CD4-positive, alpha-beta T cell treated with Interleukin-17A for 4 hours (primary cell): ENCODE measurements at regions not wholly inside any gene's neighbourhood (a gene's known extent, or its start where the extent isn't known, plus 50 kb on each side); places are given as distances from the start of the nearest gene placed in this dataset.

ENCODE experiments used
- DNase-seq: peaks from one replicate; pipeline ENCODE4 v3.0.0-alpha.2; 2020; ENCODE audit warnings: mixed read lengths

DNA sequence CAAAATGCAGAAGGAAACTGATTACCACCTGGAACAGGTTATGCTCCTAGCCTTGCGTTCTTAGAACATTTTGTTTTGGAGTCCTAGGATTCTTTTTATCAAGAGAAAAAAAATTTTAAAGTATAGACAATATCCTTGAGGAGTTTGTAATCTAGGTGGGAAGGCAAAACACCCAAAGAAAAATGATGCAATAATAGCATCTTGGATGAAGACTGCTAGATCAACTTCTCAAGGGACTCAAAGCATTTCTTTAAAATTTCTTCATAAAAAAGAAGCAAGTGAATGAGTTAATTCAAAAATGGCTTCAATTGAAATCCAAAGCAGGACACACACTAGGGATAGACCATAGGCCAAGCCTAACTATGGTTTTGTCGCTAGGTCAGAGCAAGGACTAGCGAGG, 515.8 kb upstream of the ZFHX3 start:
- DNase-seq, result no peak

DNA sequence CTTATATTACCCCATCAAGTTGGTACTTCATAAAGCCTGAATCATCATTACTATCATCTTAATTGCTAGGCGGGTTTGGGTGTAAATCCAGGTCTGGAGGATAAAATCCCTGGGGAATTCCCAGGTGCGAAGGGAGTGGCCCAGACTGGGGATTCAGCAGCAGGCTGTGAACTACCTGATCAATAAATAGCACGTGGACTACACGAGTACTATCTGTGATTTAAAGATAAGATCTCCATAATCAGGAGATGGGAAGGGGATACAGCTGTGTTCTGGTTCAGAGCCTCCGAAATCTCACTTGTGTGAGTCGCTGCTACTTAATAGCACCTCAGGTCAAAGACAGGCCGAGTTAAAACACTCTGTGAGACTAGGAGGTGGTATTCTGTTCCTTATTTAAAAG, 512.6 kb upstream of the ZFHX3 start:
- no peak for DNase-seq

DNA sequence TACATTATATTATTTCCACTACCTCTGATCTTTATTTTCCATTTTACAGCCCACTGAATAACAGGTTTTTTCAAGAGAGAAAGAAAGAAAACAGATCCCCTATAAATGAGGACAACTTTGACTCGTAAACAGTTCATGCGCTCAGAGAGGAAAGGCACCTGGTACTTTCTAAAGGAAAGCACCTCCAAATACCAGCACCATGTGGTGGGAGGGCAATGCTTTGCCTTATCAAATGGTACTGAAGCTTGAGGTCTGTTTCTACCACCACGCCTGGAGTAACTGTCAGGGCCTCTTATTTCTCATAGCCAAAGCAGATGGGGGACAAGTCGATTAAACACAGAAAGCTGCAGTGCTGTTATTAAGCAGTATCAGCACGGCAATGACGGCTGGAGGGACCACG, 510.3 kb upstream of the ZFHX3 start:
- DNase-seq, result no peak

DNA sequence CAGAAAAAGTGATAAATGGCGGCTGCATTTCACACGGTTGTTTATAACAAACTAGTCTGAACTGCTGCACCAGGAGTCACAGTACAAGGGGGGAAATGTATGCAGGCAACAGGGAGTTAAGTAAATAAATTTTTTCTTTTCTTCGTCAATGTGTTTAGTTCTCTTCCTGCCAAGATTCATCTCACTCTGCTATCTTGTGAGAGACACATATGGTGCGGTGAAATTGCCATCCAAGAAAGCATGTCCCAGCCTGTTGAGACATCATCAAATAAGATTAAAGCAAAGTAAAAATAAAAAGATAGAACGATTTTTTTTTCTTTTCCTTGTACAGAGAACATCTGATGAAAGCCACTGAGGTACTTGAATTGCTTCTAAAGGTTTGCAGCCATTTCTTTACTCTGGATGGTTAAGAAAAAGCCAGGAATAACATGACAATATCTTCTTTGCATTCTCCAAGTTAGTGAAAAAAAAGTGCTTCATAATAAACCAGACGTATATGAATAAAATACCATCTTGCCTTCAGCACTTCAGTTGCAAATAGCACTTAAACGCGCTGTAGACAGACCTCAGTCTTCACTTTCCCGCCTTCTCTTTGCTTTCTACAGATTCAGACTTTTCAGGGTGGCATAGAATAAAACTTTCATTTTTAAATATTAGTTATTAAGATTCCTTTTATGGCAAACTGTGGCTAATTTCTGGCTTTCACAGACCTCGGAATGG, 506.2 kb upstream of the ZFHX3 start:
- no peak for DNase-seq

DNA sequence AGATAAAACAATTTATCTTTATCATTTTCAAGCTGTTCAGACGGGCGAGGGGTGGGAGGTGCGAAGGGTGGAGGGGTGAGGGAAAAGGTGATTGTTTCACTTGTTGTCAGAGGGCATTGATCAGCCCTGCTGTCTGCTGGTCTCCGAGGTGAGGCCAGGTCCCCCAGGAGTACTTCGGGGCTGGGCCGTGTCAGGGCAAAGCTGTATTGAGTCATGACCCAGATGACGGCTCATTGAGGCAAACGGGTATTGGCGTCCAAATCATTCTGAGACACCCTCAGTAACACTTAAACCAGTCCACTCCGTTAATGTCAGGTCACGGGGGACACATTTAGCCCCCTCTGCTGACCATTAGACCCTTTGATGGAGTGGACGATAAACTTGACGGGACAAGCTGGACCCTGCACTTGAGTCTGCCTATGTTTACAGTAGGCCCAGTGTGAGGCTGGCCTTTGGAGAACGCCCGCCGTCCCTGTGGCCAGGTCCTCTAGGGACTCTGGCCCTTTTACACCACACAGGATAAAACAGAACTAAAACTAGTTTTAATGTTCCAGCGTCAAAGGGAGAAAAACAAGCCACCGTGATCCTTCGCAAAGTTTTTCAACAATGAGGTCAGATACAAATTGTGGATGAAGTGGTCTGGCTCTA, 502.2 kb upstream of the ZFHX3 start:
- DNase-seq, result no peak

DNA sequence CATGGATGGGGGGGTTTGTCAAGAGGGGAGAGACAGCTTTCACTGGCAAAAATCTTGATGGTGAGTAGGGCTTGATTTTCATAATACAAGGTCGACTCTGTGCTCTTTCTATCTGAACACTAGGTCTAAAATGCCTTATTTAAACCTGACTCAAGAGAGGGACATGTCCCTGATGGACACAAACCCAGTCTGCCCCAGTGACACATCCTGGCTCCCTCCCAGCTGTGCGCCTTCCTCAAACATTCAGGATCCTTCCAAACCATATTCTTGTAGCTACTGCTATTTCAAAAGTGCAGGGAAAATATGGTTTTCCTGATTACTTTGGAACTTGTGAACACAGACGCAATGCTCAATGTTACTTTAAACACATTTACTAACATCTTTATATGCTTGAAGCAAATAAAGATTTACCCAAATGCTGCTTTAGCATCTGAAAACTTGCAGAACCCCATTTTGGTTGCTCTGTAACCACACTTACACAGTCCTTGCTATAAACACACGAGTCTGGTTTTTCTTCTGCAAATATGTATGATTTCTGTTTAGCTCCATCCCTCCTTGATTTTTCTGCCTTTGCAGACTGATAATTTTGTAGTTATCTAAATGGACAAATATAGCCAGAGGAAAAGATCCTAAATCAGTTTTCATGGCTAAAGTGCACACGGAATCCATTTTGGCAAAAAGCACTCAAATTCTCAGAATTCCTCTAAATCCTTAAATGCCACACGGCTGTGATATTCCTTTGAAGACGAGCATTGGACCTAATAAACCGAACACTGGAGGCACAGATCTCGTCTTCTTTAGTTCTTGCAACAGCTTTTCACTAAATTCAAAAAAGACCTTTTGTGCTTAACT, 499.9 kb upstream of the ZFHX3 start:
- DNase-seq, result no peak

DNA sequence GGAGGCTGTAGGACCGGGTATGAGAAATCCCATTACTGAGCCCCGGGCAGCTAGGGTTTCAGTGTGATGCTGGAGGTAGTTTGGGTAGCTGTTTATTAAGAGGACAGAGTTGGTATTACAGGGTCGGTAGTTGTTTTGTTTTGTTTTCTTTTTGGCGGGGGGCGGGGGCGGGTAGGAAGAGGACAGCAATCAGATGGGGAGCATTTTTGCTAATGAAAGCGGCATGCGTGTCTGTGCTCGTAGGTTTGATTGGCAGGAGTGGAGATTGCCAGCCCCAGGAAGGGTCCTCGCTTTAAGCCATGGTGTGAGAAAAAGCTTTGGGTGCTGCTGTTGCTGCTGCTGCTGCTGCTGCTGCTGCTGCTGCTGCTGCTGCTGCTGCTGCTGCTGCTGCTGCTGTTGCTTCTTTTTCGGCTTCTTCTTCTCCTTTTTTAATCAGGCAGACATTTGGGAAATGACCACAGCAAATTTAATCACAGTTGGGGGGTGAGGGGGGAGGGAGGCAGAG, 498.5 kb upstream of the ZFHX3 start:
- no peak for DNase-seq

DNA sequence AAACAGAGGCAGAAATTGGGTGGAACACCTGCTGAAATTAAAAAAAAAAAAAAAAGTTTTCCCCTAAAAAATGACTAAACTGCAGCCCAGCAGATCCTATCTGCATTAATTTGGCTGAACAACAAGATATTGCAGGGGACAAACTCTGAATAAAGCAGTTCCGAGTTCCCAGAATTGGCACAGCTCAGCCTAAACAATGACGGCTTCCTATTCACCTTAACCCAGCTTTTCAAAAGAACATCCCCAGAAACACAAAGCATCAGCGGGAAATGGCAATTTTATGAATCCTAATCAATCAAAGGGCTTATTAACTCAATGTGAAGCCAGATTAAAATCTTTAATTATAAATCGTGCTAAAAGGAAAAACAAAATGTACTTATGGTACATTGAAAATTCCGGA, 497.8 kb upstream of the ZFHX3 start:
- DNase-seq, result no peak

DNA sequence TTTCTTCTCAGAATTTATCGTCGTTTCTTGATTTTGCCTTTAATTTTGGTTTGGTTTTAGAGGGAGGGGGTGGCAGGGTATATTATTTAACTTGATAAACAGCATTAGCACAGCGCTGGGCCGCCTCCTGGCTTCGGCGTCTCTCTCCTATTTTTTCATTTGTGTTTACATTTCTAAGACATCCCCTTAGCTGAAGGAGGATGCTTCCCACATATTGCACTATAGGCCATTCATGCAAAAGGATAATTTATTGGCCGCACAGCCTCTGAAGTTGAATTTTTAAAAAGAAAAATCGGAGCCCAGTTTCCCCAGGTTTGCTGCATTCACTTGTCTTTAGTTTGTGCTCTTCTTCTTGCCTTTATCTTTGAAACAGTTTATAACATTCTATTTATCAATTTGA, 497.4 kb upstream of the ZFHX3 start:
- no peak for DNase-seq

DNA sequence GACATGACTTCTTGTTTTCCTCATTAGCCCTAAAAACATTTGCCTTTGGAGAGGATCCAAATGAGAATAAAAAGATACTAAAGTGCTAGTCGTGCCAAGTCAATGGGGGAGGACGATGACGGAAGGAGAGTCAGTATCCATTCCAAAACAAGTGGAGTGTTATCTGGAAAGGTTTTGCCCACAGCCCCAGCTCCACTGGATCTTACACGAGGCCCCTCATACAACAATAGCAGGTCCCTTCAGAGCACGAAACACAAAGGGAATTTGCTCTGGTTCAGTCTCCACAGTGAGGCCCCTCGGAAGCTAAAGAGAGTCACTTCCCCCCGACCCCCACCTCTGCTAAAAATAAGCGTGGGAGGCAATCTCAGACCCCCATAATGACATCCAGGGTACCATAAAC, 496.9 kb upstream of the ZFHX3 start:
- no peak for DNase-seq

DNA sequence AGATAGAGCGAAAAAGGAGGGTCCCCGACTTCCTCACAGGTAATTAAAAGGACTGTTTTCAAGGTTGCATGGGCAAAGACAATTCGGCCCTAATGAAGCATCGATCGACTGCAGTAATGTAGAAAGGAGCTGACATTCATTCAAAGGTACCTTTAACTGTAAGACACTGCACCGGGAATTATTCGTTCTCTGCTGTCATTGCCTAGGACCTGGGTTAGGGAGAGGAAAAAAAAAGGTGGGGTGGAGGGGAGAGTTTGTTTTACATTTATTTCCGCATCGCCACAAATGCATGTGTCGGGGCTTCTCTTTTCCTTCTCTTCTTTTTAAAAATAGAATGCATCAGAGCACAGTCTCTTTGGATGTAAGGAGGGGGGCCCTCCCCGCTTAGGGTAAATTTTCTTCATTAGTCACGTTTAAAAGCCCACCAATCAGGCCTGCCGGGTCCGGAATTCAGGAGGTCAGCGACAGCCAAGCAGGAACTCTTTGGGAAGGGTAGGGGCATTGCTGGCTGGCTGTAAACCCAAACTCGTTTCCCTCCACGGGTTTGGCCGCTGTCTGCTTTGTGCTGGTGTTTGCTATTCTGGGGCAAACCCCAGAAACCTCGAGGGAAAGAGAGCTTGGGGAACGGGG, 496.2 kb upstream of the ZFHX3 start:
- no peak for DNase-seq

DNA sequence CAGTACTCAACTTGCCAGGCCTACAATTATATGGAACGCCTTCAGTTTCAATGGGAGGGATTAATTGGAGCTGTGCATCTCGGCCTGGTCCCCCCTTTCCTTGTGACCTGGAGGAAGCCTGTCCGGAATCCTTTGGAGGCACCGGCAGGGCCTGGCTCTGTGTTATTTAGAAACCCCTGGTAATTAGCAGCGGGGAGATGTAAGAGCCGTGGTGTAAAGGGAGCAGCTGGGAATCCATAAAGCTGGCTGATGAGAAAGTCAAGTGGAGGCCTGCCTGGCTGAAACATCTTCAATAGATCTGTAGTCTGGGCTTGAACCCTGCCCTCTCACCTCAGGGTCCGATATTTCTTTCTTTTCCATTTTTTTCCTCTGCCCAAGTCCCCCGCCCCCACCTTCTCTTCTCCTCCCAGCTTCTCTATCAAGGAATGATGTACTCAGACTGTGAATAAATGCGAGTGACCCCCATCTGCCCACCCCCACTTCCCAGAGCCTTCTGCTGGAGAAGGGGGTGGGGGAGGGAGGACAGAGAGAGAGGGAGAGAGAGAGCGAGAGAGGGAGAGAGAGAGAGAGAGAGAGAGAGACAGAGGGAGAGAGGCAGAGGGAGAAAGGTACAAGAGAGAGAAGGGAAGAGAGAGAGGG, 495.5 kb upstream of the ZFHX3 start:
- DNase-seq, result no peak

DNA sequence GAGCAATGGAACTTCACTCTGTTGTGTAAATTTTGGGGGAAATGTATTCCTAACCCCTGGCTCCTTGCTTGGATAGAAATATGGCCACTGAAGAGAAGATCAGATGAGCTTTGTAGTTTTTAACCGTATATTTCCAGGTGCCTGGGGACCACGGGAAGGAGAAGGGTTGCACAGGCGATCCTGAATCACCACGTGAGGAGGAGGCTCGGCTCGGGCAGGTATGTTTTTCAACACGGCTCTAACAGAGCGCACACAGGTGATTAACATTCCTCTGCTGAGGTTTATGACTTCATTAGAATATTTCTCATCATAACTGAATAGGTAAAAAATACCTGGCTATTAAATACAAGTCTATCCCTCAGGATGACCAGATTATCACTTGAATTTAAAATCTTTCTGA, 495.0 kb upstream of the ZFHX3 start:
- no peak for DNase-seq

DNA sequence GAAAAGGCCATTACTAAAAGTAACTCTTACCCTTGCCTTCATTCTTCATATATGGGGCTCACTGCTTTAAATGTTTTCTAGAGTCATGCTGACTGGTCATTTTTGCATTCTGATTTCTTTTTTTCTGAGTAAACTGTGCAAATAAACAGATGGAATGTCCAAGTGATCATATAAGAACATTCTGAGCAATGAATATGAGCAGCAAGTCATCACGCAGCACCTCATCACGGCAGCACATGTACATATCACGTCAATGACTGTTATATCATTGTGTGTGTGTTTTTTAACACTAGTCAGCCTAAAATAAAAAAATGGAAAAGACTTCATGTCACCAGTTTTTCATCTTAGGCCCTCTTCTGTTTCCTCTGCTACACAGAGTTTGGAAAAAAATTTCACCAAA, 490.0 kb upstream of the ZFHX3 start:
- no peak for DNase-seq

DNA sequence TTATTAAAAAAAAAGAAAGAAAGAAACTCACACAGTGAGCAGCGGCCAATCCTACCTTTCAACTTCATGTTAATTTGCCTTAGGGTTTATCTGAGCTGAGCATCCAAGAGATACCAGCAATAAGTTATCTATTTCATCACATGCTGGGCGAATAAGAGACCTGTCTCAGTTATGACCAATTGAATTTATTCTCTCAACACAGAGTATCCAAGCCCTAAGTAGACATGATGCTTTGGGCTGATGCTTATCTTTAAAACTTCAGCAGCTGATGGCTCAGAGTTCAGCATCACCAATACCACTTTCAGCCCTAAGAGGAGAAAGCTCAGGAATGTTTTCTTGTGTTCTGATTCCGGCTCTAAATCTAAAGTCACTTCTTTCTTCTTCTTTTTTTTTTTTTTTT, 489.0 kb upstream of the ZFHX3 start:
- no peak for DNase-seq

DNA sequence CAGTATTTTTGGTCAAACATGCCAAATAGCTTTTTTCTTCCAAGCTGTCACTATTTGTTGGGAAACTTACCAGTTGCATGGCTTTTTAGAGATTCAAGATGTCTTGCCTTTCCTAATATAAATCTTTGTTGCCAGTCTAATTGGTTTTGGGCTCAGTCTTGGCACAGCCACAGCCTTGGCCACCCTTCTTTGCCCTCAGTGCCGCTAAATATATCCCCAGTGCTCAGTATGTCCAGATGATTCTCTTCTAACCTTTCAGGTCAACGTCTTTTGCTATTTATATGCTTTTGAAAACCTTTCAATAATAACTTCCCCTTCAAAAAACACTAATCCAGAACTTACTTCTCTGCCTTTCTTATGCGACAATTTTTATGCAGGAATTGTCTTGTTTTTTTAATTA, 483.1 kb upstream of the ZFHX3 start:
- no peak for DNase-seq

DNA sequence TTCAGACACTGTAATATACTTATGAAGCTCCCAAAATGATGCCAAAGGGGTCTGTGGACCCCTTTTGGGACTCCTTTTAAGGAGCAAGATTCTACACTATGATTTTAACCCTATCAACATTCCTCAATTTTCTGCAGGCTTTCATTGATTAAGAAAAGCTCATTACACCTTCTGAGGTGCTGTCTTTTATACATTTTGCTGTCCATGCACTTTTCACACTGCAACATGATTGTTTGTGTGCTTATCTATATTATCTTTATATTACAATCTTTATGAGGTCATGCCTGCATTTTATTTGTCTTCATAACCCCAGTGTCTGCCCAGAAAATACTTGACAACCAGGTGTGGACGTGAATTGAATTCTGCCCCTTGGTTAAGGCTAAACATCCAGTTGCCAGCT, 482.6 kb upstream of the ZFHX3 start:
- DNase-seq, result no peak

DNA sequence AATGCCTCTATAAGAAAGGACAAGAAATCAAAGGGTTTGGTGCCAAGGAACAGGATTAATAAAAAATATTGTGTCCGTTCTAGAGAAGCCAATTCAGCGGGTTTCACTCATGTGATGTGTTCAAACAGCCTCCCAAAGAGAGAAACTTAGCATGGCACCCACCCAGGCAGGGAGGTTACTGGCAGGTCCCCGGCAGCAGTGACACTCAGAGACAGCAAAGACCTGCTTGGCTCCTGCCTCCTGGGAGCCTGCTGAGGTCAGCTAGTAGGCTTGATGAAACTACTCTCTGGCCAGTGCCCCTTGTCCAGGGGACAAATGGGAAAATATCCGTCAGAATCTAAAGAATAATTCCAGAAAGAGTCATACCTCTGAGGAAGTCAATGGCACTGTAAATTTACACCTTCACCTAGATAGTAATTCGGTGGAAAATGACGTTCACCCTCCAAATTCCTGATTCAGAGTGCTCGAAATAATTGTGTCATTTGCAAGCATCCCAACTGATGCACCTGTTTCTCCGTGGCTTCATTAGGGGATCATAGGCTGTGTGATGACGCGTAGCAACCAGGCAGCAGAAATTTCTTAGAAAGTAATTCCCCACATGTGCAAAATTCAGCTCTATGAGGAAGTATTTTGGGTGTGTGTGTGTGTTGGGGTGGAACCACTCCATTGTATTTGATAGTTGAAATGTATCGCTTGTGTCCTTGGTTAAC, 481.5 kb upstream of the ZFHX3 start:
- no peak for DNase-seq

DNA sequence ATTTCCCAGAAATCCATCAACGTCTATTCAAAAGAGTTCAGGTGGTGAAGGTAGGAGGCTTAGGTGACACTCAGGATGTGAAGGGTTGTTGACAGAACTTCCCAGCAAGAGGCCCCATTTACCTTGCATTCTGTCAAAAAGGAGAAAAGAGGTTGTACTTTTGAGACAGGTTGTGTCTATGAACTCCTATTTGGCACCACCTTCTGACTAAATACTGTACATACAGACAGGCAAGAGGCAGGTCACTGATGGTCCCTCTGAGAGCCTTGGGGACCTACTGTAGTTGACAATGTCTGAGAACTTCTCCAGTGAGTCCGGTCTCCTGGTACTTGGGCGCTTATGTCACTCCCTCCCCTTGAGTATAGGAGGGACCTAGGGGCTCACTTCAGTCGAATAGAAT, 479.3 kb upstream of the ZFHX3 start:
- no peak for DNase-seq

DNA sequence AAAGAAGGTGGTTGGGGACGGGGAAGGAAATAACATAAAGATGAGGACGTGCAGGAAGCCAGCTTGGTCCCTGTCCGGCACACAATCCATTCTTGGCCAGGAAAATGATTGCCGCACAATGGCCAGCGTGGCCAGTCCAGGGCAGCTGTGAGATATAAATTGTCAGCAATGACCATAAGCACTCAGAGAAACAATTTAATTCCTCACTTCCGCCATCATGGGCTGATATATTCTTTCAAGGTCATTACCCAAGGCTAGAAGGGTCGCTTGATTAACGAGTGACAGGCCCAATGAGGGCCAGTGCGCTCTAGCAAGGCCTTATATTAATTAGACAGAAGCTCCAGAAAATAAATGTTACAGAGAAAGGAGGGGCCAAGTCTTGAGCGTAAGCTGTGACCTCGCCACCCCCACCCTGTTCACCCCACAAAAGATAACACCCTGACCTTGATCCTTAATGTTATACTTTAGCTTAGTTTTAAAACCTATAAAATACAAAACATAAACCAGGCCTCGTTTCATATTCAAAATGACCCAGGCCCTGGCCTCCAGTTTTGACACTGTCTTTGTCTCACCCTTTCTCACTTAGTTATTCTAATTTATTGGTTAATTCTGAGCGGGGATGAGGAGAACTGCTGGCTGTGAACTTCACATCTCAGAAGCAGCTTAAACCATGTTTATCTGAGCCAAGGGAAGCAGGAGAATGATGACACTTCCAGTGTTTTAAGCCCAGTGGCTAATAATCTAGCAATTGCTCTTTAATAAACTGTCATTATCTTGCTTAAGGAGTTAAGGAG, 478.3 kb upstream of the ZFHX3 start:
- no peak for DNase-seq

DNA sequence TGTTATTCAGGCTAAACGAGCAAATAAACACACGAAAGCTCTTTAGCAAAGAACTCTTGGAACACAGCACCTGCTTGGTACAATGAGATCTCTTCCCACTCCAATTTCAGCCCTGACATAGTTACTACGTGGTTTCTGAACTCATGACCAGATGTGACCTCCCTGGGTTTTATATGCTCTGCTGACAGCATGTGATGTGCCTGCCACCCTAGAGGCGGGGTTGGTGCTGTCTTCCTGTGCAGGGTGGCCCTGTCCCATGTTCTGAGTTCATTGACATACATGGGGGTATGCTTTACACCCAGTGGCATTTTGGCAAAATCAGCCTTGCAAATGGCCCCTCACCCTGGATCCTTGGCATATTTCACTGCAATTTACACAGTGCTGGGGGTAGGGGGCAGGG, 475.3 kb upstream of the ZFHX3 start:
- DNase-seq, result no peak
